HG02623 (cell line): ENCODE measurements at regions not wholly inside any gene's neighbourhood (a gene's known extent, or its start where the extent isn't known, plus 50 kb on each side); places are given as distances from the start of the nearest gene placed in this dataset.
A peak's percentile ranks its signal among the peaks of the same experiment; 100 is the strongest.
"Not testable (repeated sequence)": the region's sequence is repeated elsewhere in the genome, so short reads cannot be mapped to it uniquely, and the experiment has no call there.

Experiments used
- ATAC-seq: cut with Tn5 transposase; IDR thresholded peaks from one replicate; pipeline ENCODE4 v1.9.1; 2021; ENCODE audit warnings: moderate library complexity; ENCODE audit not compliant: unreplicated experiment

DNA sequence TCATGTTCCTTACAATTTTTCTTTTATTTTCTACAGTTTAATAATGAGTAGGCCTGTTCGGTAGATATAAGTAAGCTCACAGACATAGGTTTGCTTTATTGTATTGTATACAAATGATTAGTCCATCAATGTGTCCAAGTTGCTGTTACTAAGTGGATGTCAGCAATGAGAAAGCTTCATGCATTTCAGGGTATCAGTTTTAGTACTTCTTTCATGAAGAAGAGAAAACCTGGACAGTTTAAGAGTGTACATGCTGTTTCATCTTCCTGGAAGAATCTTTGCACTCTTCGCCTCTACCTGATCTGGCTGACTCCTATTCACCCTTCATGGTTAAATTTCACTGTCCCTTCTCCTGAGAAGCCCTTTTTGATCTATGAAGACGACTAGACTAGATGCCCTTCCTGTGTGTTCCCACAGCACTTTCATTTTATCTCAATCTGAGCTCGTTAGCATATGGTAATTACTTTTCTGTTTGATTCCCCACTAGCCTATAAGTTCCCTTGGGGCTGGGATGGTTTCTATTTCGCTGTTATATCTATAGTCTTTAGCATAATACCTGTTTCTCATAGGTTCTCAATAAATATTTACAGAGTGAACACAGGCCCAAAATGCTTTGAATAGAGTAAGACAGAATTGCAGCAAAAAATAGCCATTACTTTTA is 70.7 kb downstream of the CETN3 start:
- peak; percentile 89 for ATAC-seq

DNA sequence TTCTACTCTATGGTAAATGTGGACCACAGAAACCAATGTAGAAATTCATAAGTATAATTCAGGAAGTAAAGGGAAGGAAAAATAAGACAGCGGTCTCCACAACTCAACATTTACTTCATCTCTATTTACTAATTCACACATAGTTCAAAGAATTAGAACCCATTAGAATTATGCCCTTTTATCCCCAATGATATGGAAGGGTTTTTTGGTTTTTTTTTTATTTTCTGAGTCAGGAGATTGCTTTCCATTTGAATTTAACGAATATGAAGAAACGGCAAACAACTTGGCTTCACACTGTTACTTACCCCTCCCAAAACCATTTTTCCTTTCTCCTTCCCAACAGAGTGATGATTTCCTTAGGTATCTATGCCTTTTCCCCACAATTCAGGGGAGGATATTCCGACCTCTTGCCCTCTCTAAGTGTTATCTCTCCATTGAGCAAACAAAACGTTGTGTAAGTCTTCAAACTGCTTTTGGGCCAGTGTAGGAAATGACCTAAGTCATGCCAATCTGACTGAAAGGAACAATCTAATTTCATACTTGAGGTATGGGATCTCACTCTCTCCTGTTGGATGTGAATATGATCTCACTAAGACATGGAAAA is 72.0 kb downstream of the CETN3 start:
- ATAC-seq: no peak

GRCh38 chr5:90336752-90337151 is 72.8 kb downstream of the CETN3 start:
- no peak for ATAC-seq

DNA sequence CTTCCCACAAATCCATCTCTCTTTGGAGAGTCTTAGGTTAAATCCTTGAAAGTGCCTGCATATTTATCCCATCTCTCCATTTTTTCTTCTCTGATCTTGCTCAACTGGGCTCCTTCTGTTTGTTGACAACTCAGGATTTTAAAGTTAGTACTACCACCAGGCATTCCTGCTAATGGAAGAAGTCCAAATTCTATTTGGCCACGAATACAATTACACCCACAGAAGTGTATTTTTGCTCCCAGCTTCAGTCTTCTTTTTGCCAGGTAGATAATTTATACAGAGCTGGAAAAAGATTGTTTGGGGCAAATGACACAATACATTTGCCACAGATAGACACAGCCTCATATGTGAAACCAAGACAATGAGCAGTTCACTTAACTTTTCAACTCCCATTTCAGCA is 74.8 kb downstream of the CETN3 start:
- no peak for ATAC-seq

DNA sequence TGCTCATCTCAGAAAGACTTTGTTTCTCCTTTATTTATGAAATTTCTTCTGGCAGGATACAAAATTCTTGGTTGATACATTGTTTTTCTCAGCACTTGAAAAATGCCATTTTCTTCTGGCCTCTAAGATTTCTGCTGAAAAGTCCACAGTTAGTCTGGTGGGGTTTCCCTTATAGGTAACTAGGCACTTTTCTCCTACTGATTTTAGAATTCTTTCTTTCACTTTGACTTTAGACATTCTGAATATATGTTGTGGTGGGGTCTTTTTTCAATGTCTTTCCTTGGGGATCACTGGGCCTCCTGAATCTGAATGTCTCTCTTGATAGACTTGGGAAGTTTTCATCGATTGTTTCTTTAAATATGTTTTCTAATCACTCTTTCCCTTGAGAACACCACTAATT is 79.6 kb downstream of the CETN3 start:
- ATAC-seq: peak; percentile 58

- ATAC-seq: no peak
Measured at GRCh38 chr5:90326995-90327394, 82.6 kb downstream of the CETN3 start.

DNA sequence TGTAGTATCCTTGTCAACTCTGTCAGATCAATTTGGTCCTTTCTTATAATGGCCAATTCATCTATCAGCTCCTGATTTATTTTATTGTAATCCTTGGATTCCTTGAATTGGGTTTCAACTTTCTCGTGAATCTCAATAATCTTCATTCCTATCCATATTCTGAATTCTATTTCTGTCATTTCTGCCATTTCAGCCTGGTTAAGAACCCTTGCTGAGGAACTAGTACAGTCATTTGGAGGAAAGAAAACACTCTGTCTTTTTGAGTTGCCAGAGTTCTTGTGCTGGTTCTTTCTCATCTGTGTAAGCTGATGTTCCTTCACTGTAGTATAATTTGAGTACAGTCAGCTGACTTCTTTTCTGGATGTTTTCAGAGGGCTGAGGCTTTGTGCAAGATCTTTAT is 84.5 kb downstream of the CETN3 start:
- ATAC-seq: no peak

- not testable (repeated sequence) for ATAC-seq
Measured at GRCh38 chr5:90320348-90320747, 89.2 kb downstream of the CETN3 start.

DNA sequence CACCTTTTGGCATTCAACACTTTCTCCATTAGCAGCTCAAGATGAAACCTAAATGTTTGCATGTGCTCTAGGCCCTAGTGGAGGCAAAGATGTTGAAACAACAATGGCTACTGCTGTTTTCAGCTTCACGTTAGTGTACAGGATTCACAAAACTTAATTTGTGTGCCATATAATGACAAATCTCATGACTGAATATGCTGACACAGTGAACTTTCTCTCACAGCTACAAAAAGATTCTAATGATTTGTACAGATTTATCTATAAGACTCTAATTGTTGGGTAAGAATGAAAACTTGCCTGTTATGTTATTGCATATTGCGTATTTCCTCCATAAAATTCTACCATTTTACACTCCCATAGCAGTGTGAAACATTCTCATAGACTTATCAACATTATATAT is 97.5 kb downstream of the CETN3 start:
- ATAC-seq: no peak

DNA sequence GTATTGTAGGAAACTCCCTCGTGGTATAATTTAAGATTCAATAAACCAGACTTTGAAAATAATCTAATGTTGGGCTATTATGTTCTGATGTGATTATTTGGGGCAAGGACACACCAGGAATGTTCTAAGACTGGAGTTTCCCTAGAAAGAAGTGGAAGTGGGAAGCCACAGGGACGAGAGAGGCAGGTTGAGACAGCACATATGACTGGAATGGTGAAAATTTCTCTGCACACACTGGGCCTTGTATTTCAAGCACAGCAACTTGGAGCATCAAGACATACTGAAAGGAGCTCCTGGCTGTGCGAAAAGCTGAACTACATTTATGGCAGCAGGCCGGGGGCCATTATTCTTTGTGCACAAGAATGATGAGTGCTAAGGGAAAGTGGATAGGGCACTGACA is 98.2 kb downstream of the CETN3 start:
- no peak for ATAC-seq

DNA sequence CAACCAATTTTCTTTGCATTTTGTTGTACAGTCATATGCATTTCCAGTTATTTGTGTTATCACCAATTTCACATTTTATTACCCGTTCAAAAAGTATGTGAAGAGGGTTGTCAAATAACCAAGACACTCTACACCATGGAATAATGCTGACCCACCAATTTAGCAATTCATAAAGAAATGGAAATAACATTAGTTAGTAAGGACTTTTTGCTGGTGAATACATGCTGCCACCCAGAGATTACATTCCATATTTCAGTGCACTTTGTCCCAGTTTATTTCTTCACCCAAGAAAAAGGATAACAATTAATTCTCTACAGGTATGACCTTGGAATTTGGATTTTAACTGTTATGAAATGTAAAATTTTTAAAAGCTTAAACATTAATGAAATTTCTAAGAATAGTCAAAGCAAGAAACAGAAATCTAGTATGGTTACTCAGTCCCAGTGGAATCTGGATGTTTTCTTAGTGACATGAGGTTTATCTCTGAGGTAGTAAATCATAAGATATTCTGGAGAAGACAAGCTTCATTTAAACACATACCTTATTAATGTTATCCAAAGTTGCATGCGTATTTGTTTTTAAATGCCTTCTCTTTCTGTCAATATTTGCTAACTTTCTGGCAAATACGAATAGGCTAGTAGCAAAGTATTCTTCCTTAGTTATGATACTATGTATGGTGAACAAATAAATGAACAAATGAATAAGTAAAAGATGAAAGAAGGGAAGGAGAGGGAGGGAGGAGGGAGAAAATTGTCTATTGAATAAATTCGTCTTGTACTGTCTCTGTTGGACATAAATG is 100.6 kb downstream of the CETN3 start:
- no peak for ATAC-seq

DNA sequence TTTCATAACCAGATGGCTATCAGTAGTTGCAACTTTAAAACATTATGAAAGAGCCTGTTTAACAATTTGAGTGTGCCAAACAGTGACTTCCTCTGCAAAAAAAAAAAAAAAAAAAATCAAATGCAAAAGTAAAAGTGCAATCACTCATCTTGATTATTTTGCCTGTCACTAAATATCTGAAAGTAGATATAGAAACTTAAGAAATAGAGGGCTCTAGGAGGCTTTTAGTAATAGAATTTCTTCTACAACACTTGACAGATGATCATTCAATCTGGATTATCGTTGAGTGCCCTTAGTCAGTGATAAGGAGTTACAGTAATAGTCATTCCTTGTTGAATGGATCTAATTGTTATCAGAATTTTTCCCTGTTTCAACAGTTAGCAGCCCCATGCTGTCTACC is 101.8 kb downstream of the CETN3 start:
- ATAC-seq: no peak

DNA sequence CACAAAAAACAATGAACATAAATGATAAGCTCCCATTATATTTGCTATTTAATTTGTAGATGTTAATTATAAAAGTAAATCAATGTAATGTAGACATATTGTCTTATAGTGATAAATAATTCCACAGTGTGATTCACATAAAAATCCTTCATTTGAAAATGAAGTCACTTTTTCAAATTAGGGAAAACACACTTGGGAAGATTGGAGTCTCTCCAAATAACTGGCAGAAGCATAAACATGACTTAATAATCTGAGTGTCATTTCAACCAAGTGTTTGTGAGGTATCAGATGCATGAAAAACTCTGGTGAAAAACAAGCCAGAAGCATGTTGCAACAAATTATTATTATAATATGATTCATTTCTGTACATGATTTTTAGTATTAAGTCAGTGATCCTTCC is 102.2 kb downstream of the CETN3 start:
- ATAC-seq: no peak

DNA sequence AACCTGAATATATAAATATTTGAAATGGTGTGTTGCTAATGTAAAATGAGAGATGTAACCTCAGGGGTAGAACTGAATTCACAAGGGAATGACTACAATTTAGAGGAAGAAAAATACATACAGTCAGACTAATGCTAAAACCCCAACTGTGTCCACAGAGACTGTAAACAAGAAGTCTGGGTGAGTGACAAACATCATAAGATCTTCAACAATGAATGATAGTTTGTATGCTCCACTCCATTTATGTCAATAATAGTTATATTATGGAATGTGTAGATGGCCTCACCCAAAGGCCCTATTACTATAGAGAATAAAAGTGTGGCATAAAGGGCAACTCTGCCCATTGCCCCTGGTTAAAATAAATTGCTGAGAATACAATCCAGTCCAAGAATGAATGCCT is 102.9 kb downstream of the CETN3 start:
- no peak for ATAC-seq

DNA sequence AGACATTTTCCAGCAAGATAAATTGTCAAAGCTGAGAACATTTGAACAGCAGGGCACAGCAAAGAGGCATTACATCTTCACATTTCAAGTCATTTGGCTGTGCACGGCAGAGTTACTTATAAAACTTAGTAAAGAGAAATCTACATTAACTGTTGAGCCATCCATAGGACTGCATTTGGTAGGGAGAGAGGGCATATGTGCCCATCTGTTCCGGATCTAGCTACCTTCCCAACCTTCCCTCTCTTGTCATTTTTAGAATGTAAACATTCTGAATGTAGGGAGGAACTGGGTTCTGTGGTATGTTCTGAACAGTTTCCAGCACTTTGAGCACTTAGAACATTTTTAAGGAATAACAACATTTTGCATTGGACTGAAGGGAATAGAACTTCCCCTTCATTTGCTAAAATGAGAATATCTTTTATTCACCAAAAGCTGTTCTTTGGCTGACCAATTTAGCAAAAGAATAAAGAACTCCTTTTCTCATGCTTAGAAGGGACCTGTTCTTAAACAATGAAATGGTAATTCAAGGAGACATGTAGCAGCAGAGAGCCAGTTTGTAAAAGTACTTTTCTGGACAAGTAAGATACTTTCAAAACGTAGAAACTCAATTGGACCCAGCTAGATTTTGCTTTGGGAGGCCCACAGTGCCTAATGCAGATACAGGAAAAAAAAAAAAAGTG is 104.4 kb downstream of the CETN3 start:
- ATAC-seq: no peak

DNA sequence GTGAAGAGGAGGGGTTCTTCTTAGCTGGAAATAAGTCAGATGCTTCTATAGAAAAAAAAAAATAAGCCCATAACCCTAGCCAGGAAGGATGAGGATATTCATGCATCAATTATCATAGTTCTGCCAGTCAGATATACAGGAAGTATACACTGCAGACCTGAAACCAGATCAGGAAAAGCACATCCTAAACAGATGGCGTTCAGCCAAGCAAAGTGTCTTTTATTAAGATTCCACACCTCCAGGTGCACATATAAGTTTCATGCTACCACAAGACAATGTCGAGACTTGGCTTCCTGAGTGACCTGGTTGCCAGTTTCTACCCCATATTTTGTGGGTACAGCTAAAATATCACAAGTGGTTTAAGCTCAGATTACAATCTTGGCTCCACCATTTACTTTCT is 108.3 kb downstream of the CETN3 start:
- no peak for ATAC-seq

- no peak for ATAC-seq
Measured at GRCh38 chr5:90297045-90297764, 112.4 kb downstream of the CETN3 start.

DNA sequence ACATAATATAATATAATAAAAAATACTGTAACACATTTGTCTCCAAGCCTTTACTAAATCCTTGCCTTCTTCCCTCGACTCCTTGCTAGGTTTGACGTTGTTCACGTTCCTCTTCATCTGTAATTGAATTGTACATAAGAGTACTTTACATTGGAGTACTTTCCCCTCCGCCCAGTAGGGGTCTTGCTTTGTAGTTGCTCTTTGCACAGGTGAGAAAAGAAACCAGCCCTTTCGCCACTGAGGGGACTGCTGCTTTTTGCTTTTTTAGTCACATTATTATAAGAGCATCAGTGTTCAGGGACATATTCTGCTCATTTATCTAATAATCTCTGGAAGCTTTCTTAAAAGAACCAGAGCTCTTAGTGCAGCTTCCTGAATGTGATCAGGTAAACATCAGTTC is 115.0 kb downstream of the CETN3 start:
- ATAC-seq: no peak

DNA sequence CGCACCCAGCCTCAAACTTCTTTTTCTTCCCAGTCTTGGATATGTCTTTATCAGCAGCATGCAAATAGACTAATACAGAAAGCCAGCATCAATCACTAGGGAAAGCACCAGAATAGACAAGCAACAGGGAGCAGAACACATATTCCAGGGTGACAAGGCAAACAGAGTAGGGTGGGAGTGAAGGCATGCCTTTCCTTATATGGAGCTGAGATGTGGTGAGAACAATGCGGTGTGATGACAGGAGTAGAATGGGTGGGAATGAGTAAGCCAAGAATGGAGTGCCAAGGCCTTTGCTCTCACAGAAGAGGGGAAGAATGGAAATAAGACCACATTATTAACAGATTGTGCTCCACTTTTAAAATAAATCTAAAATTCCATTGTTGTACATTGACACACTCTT is 115.6 kb downstream of the CETN3 start:
- no peak for ATAC-seq

GRCh38 chr5:90290648-90291047 is 118.9 kb downstream of the CETN3 start:
- no peak for ATAC-seq

GRCh38 chr5:90289837-90290236 is 119.7 kb downstream of the CETN3 start:
- no peak for ATAC-seq
